Neural cell (in vitro differentiated cells): ENCODE measurements at regions not wholly inside any gene's neighbourhood (a gene's known extent, or its start where the extent isn't known, plus 50 kb on each side); places are given as distances from the start of the nearest gene placed in this dataset.

ENCODE experiments used
- H2AFZ ChIP-seq: fragments of 200-600, 300-800 bp; sonication (generic), shearing (Covaris generic); 2 replicates; pipeline ENCODE4 v1.6.0; 2014; ENCODE audit warnings: low read depth, mild to moderate bottlenecking, antibody characterized with exemption, low read length, moderate library complexity
- H3F3A ChIP-seq: fragments of 200-600 bp; shearing (Covaris generic); 2 replicates; pipeline ENCODE4 v1.6.1; 2016; ENCODE audit warnings: mild to moderate bottlenecking, moderate library complexity, mixed read lengths, antibody characterized with exemption, low read length; ENCODE audit not compliant: insufficient read depth, poor library complexity, severe bottlenecking
- H3K27ac ChIP-seq: fragments of 200-600, 300-800 bp; sonication (generic), shearing (Covaris generic); 2 replicates; pipeline ENCODE4 v1.5.1; 2014; ENCODE audit warnings: mild to moderate bottlenecking, low read length, moderate library complexity
- H3K27me3 ChIP-seq: fragments of 300-800, 200-600 bp; sonication (generic), shearing (Covaris generic); 2 replicates; pipeline ENCODE4 v1.6.0; 2014; ENCODE audit warnings: mild to moderate bottlenecking, low read depth, low read length, moderate library complexity; ENCODE audit not compliant: insufficient read depth
- H3K36me3 ChIP-seq: fragments of 300-800, 200-600 bp; sonication (generic), shearing (Covaris generic); 2 replicates; pipeline ENCODE4 v1.5.1; 2014; ENCODE audit warnings: mild to moderate bottlenecking, antibody characterized with exemption, low read length, moderate library complexity; ENCODE audit not compliant: insufficient read depth
- H3K4me2 ChIP-seq: fragments of 300-800, 200-600 bp; sonication (generic), shearing (Covaris generic); 2 replicates; pipeline ENCODE4 v1.6.0; 2014; ENCODE audit warnings: mild to moderate bottlenecking, low read length
- H3K4me3 ChIP-seq: fragments of 300-800, 200-600 bp; sonication (generic), shearing (Covaris generic); 2 replicates; pipeline ENCODE4 v1.5.1; 2014; ENCODE audit warnings: mild to moderate bottlenecking, low read length, moderate library complexity
- H3K79me2 ChIP-seq: fragments of 200-600 bp; shearing (Covaris generic); replicated peaks from 2 replicates; pipeline ENCODE4 v1.6.0; 2014; ENCODE audit warnings: mild to moderate bottlenecking, low read length, moderate library complexity; ENCODE audit not compliant: insufficient read depth
- H3K9ac ChIP-seq: fragments of 300-800, 200-600 bp; sonication (generic), shearing (Covaris generic); 2 replicates; pipeline ENCODE4 v1.6.1; 2016; ENCODE audit warnings: mild to moderate bottlenecking, low read length, mixed read lengths
- H3K9me2 ChIP-seq: fragments of 200-600 bp; shearing (Covaris generic); 2 replicates; pipeline ENCODE4 v1.6.1; 2016; ENCODE audit warnings: mild to moderate bottlenecking, low read length, mixed read lengths; ENCODE audit not compliant: insufficient read depth
- H3K9me3 ChIP-seq: fragments of 200-600, 300-800 bp; sonication (generic), shearing (Covaris generic); 2 replicates; pipeline ENCODE4 v1.6.1; 2016; ENCODE audit warnings: mild to moderate bottlenecking, mixed run types, low read length, moderate library complexity, mixed read lengths
- H4K20me1 ChIP-seq: fragments of 200-600 bp; shearing (Covaris generic); 2 replicates; pipeline ENCODE4 v1.6.1; 2016; ENCODE audit warnings: mild to moderate bottlenecking, mixed run types; ENCODE audit not compliant: insufficient read depth
- EP300 ChIP-seq: fragments of 450-650 bp; conservative IDR thresholded peaks from 2 replicates; pipeline ENCODE4 v1.6.1; 2014; ENCODE audit warnings: antibody characterized with exemption, mild to moderate bottlenecking, moderate library complexity; ENCODE audit not compliant: poor library complexity, severe bottlenecking
- EZH2 ChIP-seq: fragments of 200-600, 300-800 bp; shearing (Covaris generic), sonication (generic); IDR thresholded peaks from 2 replicates; pipeline ENCODE4 v1.6.1; 2014; ENCODE audit warnings: antibody characterized with exemption, low read length, borderline replicate concordance, mild to moderate bottlenecking; ENCODE audit not compliant: insufficient read depth, poor library complexity, severe bottlenecking
- MXI1 ChIP-seq: fragments of 450-650 bp; conservative IDR thresholded peaks from 2 replicates; pipeline ENCODE4 v1.6.1; 2014; ENCODE audit warnings: antibody characterized with exemption, mild to moderate bottlenecking; ENCODE audit not compliant: poor library complexity, severe bottlenecking
- POLR2AphosphoS5 ChIP-seq: IDR thresholded peaks from 2 replicates; pipeline ENCODE4 v1.6.1; 2012
- RAD21 ChIP-seq: fragments of 450-650 bp; conservative IDR thresholded peaks from 2 replicates; pipeline ENCODE4 v1.6.1; 2014; ENCODE audit warnings: antibody characterized with exemption, mild to moderate bottlenecking, moderate library complexity
- REST ChIP-seq: IDR thresholded peaks from 2 replicates; pipeline ENCODE4 v1.6.1; 2012; ENCODE audit warnings: borderline replicate concordance
- SMC3 ChIP-seq: fragments of 450-650 bp; conservative IDR thresholded peaks from 2 replicates; pipeline ENCODE4 v1.6.1; 2014; ENCODE audit warnings: antibody characterized with exemption, mild to moderate bottlenecking, moderate library complexity; ENCODE audit not compliant: poor library complexity
- TAF1 ChIP-seq: IDR thresholded peaks from 2 replicates; pipeline ENCODE4 v1.6.1; 2012; ENCODE audit warnings: low read depth
- TF ChIP-seq, protein P1 (sequence below): fragments of 450-650 bp; IDR thresholded peaks from 2 replicates; pipeline ENCODE4 v1.5.1; 2014; ENCODE audit warnings: antibody characterized with exemption, mild to moderate bottlenecking, moderate library complexity; ENCODE audit not compliant: poor library complexity, severe bottlenecking

GRCh38 chr2:217671075-217671474, 331.7 kb downstream of the TNS1 start:
- H3K27me3 ChIP-seq, result no peaks in the 10 kb centered on the region
- TF ChIP-seq, protein P1, sequence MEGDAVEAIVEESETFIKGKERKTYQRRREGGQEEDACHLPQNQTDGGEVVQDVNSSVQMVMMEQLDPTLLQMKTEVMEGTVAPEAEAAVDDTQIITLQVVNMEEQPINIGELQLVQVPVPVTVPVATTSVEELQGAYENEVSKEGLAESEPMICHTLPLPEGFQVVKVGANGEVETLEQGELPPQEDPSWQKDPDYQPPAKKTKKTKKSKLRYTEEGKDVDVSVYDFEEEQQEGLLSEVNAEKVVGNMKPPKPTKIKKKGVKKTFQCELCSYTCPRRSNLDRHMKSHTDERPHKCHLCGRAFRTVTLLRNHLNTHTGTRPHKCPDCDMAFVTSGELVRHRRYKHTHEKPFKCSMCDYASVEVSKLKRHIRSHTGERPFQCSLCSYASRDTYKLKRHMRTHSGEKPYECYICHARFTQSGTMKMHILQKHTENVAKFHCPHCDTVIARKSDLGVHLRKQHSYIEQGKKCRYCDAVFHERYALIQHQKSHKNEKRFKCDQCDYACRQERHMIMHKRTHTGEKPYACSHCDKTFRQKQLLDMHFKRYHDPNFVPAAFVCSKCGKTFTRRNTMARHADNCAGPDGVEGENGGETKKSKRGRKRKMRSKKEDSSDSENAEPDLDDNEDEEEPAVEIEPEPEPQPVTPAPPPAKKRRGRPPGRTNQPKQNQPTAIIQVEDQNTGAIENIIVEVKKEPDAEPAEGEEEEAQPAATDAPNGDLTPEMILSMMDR, result no peak
- TF ChIP-seq TAF1 (no peak), EP300 (no peak), MXI1 (no peak), POLR2AphosphoS5 (no peak), REST (no peak), SMC3 (no peak), RAD21 (no peak), EZH2 (no peak)
- no peaks in the 10 kb centered on the region for H3K9me2 ChIP-seq
- no peak overlapping the region for H2AFZ ChIP-seq
- no peak overlapping the region for H3K4me2 ChIP-seq
- no peaks in the 10 kb centered on the region for H3K9me3 ChIP-seq
- no peak overlapping the region for H3K9ac ChIP-seq
- H3K4me3 ChIP-seq, result no peak overlapping the region
- H4K20me1 ChIP-seq, result no peaks in the 10 kb centered on the region
- no peak overlapping the region for H3K27ac ChIP-seq
- H3F3A ChIP-seq, result no peaks in the 10 kb centered on the region
- H3K79me2 ChIP-seq, result no peaks in the 10 kb centered on the region
- no peaks in the 10 kb centered on the region for H3K36me3 ChIP-seq

- no peaks in the 10 kb centered on the region for H4K20me1 ChIP-seq
- H3K9me2 ChIP-seq, result no peaks in the 10 kb centered on the region
- no peak overlapping the region for H3K27ac ChIP-seq
- no peaks in the 10 kb centered on the region for H3F3A ChIP-seq
- H2AFZ ChIP-seq, result no peak overlapping the region
- TF ChIP-seq REST, result no peak
- H3K27me3 ChIP-seq, result no peaks in the 10 kb centered on the region
- H3K4me2 ChIP-seq, result no peak overlapping the region
- H3K36me3 ChIP-seq, result no peaks in the 10 kb centered on the region
- H3K79me2 ChIP-seq, result no peaks in the 10 kb centered on the region
- no peak overlapping the region for H3K4me3 ChIP-seq
- no peak overlapping the region for H3K9ac ChIP-seq
- H3K9me3 ChIP-seq, result no peaks in the 10 kb centered on the region
Measured at GRCh38 chr2:217669831-217670230, 333.0 kb downstream of the TNS1 start.
